ENCODE measurements at regions not wholly inside any gene's neighbourhood (a gene's known extent, or its start where the extent isn't known, plus 50 kb on each side); places are given as distances from the start of the nearest gene placed in this dataset.
"Not testable (repeated sequence)": the region's sequence is repeated elsewhere in the genome, so short reads cannot be mapped to it uniquely, and the experiment has no call there.

DNA sequence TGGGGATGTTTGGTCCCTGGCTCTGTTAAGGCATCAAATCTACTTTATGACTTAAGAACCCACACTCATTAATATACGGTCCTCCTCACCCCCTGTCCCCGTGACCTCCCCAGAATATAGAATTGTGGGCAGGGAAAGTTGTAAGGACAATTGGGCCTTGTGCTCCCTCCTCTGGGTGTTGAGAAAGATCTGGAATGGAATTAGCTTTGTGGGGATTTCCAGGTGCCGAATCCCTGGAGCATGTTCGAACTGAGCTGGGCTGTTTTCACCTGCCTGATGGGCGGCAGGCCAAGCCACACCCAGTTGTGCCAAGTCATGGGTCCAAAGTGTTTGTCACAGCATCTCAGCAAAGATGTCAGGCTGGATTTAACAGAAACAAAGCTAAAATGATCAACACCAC lies 349.3 kb upstream of the KLF3 start:
- DNase-seq, result no peak

DNA sequence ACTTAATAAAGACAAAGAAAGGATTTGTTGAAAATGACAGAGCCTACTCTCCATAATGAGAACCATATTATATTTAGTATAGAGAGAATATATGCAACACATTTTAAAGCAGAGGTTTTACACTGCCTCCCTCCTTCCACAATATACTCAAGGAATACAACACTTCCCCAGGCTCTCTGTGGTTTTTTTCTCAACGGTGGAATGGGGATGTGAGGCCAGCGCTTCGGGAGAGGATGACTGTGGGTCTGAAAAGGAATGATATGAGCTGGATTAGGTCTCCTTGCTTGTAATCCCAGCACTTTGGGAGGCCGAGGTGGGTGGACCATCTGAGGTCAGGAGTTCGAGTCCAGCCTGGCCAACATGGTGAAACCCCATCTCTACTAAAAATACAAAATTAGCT lies 348.7 kb upstream of the KLF3 start:
- no peak for DNase-seq

DNA sequence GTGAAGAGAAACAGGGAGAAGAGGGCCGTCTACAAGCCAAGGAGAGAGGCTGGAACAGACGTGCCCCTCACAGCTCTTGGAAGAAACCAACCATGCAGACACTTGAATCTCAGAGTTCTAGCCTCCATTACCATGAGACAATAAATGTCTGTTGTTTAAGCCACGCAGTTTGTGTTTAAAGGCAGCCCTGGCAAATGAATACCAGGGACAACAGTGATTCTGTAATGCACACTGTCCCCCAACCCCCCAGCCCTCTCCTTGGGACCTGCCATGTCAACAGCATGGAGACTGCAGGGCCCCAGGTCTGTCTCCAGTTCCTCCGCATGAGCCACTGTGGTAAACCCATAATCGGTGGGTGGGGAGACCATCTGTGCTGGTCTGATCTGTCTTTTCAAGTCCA lies 348.0 kb upstream of the KLF3 start:
- no peak for DNase-seq

DNA sequence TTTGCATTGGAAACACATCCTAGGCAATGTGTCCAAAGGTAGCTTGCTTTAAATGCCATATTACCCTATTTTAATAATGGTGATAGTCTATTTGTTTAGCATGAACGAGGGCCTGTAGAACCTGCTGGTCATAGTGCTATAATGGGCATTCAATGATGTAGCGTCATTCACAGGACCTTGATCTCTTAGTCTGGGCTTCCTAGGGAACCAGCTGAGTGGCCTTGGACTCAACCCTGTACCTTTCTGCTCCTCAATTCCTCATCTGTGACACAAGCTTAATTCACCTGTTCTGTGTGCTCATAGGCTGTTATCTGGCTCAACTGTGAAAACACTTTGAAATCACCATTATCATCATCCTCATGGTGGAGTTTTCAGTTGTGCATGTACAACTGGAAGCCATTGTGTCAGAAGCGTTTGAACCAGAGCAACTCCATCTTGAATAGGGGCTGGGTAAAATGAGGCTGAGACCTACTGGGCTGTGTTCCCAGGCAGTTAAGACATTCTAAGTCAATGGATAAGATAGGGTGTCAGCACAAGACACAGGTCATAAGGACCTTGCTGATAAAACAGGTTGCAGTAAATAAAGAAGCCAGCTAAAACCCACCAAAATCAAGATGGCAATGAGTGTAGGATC lies 346.8 kb upstream of the KLF3 start:
- DNase-seq, result no peak

DNA sequence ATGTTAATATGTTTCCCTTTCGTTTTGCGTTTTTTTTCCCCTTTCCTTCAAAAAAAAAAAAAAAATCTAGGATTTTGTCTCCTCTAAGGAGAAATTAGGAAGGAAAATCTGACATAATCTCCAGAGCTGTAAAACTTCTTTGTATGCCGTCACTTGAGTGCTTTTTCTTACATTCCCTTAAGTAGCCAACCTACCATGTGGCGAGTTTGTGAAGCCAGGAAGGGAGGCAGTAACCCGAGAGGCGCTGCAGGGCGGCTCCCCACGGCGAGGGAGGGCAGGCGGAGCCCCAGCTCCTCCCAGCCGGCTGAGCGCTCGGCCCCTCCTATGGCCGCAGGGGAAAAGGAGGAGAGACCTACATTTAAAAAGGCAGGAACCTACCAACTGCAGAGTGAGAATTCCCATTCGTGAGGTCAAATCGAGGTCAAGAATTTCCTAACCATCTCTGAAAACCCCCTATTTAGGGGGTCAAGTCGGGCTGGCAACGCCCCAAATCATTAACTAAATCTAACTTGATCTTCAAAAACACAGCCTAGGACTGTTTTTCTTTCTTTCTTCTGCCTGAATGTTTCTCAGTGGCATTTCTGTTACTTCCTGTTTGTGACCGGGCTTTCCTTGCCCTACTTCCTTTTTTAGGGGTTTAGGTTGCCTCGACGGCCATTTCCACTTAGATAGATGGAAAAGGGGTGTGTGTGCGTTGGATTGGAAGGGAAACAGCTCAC lies 345.1 kb upstream of the KLF3 start:
- DNase-seq, result peak; percentile 93

DNA sequence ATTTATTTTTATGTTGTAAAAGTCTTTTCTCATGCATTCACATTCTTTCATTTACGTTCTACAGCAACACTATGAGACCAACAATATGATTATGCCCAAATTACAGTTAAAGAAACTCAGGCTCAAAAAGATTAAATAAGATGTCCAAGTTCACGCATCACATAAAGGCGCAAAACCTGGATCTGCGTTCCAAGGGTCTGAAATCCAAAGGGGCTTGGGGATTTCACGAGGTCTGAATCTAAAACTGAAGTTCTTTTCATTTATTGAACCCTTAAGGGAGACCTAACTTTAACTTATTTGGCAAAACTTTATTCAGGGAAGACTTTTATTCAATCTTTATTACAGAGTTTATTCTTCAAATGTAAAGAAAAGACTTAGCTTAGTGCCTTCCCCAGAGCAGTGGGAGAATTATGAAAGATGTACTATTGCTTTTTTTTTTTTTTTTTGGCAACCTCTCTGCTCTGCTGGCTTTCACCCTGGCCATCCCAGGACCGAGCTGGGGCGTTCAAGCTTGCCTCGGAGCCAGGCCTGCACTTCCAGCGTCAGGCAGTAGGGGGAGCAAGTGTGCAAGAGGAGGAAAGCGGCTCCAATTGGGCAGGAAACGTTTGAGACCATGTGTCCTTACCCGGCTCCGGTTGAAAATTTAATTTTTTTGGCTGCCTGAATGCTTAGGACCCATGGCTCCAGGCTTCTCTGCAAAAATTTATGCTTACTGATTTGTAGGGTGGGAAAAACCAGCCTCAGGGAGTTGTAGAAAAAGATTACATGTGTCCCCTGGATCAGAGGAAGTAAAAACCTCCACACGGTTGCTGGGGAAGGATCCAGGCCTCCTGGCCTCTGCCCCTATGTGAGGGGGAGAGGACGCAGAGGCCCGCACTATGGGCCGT lies 344.3 kb upstream of the KLF3 start:
- peak; percentile 87 for DNase-seq

DNA sequence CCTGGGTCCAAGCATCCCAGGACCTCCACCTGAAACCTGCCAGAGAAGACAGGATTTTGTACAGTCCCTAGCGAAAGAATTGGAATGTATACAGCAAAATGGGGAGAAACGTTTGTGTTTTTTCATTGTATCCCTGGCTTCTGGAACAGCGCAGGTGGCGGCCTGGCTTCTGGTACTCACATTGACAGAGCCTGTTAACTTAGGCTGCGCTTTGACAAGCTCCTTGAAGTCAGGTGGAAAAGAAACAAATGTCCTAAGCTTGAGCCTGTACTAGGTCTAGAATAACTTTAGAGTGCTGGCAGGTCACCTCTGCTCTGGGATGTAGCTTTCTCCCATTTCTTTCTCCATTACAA lies 343.7 kb upstream of the KLF3 start:
- no peak for DNase-seq

DNA sequence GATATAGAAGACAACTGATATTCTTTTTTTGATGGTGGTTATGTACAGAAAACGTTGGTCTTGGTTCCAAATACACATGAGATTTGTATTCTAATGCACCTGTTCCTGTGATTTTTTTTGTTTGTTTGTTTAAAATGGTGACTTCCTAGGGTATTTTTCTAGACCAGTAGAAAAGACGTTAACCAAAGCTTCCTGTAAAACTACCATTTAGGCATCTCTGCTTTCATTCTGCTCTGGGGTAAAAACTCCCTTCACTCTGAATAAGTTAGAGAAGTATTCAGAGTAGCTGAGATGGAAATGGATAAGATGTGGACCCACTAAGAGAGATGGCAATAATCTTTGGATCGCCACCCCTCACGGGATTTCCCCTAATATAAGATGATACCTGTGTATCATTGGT lies 343.2 kb upstream of the KLF3 start:
- DNase-seq, result no peak

DNA sequence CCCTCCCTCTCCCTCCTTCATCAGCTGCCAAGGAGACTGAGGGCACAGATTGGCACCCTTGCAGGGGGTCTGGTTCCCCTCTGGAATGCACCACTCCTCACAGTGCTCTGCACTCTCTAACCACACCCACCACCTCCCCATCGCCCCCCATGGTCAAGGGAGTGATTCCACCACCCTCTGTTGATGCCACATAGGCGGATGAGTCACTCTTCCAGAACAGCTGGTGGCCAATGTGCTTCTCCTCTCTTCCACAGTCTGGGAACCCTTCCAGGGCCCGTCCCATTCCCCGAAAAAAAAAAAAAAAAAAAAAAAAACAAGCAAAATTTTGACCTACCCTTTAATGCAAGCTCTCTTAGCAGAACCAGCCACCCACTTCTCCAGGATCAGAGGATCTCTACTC lies 341.3 kb upstream of the KLF3 start:
- DNase-seq, result no peak

DNA sequence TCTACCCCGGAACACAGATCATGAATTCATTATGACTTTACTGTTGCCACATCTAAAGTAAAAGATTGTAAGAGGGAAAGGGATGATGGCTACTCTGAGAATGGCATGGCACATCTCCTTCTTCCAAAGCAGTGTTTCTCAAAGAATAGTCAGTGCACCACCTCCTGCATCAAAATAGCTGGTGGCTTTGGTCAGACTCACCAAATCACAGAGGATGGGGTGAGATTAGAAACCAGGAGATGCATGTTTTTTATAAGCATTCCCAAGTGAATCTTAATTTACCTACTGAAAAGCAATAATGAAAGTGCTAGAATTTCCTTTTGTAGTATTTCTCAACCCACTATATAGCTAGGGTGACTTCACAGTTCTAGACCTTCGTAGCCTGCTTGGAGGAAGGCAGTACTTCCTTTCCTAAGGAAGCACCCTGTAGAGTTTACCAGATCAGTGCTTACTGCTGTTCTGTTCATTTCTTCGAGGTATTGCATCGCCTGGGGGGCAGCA lies 340.8 kb upstream of the KLF3 start:
- peak; percentile 55 for DNase-seq

DNA sequence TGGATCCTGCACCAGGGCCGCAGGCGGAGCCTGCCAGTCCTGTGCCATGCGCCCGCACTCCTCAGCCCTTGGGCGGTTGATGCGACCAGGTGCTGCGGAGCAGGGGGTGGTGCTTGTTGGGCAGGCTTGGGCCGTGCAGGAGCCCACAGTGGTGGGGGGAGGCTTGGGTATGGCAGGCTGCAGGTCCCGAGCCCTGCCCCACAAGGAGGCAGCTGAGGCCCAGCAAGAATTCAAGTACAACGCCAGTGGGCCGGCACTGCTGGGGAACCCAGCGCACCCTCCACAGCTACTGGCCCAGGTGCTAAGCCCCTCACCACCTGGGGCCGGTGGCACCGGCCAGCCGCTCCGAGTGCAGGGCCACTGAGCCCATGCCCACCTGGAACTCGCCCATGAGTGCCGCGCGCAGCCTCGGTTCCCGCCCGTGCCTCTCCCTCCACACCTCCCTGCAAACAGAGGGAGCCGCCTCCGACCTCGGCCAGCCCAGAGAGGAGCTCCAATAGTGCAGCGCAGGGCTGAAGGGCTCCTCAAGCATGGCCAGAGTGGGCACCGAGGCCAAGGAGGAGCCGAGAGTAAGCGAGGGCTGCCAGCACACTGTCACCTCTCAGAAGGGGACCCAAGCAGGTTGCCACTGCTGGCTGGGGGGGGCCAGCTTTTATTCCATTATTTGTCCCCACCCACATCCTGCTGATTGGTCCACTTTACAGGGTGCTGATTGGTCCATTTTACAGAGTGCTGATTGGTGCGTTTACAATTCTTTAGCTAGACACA lies 339.0 kb upstream of the KLF3 start:
- DNase-seq, result no peak

DNA sequence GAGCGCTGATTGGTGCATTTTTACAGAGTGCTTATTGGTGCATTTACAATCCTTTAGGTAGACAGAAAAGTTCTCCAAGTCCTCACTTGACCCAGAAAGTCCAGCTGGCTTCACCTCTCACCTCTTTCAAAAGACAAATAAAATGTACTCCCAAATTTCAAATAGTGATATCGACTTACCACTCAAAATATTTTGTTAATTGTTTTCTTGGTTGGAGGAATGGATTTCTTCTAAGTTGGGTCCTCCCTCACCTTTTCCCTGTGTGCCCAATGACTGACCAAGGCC lies 338.4 kb upstream of the KLF3 start:
- no peak for DNase-seq

DNA sequence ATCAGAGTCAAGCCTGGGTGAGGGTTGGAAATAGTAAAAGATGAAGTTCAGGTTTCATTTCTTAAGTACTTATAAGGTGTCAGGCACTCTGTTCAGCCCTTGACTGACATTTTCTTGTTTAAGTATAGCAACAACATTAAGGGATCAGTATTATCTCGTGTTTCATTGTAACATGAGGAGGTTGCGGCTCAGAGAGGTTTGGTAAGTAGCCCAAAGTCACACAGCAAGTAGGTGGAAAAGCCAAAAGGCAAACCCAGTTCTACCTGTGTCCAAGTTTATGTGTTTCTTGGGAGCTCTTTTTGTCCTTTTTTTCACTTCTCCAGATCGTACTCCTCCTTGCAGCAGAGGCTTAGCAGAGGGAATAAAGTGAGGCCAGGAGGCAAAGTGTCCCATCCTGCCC lies 337.5 kb upstream of the KLF3 start:
- DNase-seq, result no peak

DNA sequence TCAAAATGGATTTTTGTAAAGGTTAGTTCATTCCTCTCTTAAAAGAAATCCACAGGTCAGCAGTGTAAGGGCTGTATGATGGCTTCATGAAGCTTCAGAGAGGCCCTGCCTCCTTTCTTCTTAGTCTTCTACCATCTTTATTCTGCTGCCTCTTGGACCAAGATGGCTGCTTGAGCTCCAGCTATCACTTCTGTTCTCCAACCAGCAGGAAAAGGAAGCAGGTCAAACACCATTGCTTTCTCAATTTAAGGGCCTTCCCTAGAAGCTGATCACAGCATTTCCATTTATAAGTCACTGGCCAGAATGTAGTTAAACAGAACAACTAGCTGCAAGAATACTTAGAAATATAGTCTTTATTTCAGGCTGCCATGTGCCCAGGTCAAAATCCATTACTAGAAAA lies 336.8 kb upstream of the KLF3 start:
- no peak for DNase-seq

DNA sequence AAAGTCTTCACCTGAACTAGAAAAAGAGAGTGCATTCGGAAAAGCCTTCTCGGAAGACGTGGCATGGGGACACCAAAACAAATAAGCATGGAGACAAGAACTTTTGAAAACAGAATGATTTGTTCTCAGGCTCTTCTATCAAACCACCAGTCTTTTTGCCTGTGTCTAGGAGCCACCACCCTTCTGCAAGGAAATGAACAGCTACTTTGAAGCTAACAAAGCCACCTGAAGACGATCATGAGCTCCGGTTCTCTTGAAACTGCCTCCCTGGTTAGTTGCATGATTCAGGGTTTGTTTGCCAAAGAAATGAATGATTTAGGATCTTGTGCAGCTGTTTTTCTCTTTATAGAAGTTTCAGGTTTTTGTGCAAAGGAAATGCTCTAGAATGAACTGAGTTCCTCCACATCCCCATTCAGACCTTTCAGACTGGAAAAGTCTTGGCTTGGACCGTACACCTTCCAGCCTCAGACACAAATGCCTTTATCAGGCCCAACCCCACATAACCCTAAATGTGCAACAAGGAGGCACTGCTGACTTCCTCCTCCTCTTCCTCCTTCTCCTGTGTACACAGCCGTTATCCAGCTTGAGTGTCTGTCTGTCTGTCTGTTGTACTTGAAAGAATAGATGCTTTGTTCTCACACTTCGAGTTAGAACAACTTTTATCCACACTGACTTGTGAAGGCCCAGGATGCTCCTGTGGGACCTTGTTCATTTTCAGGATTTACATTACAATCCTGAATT lies 334.8 kb upstream of the KLF3 start:
- peak; percentile 5 for DNase-seq

DNA sequence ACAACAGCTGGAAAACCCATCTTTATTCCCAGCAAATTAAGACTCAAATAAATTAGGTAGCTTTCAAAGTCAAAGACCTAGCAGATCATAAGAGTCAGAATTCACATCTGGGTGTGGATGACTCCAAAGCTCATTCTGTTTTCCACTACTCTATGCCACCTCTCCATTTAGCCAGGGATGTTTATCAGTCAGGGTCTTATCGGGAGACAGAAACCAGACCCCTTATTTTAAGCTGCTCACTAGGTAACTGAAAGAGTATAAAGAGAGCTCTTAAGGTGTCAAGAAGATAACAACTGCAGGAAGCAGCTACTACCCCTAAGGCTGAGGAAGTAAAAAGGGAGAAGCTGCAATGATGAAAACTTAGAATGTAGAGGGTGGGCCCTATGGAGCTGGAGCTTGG lies 333.7 kb upstream of the KLF3 start:
- peak; percentile 36 for DNase-seq

DNA sequence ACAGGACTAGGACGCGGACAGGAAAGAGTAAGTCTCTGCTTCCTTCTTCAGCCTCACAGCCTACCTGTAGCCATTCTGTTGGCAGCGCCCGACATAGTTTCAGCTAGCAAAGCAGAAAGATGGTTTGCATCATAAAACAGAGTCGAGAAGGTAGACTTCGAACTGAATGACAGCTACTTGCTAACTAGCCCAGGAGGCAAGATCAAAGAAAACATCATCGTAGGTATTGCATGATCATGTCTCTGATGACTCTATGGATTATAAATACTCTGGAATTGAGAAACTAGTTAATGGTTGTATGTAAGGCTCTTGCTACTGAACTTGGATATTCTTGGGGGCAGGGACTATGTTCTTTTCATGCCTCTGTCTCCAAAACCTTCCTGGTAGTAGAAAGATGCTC lies 333.1 kb upstream of the KLF3 start:
- no peak for DNase-seq

DNA sequence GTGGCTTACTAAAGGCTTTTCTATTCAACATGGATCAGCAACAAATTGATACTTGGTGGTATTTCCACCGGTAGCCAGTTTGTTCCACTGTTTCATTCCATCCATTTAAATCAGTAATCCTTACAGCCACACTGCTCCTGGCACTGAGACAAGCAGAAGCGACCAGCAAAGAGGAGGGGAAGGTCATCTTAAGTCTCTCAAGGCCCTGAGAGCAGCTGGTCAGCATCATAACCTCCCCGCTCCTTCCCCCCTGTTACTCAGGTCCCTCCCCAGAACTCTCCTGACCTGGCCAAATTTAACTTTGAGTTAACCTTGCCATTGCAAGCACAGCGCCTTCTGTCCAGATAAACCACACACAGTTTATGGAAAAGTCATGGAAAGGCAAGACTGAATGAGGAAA lies 331.3 kb upstream of the KLF3 start:
- DNase-seq, result no peak

DNA sequence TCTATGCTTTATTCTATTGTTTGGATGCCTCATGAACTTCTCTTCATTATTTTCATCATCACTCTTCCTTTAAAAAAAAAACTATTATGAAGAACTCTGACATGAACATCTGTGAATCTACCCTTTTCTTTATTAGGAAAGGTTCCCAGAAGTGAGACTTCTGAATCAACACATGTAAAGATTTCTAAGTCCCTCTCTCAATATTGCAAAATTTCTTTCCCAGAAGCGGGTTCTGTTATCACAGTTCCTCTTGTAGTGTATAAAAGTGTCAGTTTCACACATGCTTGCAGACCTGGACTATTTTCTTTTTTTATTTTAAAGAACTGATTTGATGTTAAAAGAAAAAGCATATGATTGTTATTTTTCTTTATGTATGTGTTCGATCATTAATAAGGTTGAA lies 330.8 kb upstream of the KLF3 start:
- peak; percentile 95 for DNase-seq

DNA sequence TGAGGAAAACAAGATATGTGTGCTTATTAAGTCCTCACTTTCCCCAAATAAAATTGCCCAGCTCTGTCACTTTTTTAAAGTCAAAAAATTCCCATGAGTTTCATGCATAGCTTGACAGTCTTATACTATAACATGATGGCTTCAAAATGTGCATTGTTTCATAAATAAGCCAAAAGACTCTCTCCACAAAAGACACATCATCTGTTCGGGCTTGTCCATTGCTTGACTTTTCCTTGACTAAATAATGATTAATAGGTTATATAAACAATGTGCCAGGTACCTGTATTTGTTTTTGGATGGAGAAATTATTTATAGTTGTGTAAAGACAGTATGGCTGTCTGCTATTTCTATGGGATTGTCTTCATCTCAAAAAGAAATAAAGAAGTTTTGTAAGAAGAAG lies 329.2 kb upstream of the KLF3 start:
- DNase-seq, result no peak

DNA sequence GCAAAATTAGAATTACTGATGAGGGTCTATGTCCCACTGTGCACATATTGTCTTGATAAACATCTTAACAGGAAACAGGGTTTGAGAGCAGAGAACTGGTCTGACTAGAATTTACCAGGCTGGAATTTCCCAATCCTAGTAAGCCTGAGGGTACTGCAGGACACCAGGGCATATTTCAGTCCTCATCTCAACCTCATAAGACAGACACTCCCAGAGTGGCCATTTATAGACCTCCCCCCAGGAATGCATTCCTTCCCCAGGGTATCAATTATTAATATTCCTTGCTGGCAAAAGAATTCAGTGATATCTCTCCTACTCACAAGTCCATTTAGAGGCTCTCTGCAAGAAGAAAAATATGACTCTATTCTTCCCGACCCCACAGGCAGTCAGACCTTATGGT lies 325.1 kb upstream of the KLF3 start:
- DNase-seq, result not testable (repeated sequence)

DNA sequence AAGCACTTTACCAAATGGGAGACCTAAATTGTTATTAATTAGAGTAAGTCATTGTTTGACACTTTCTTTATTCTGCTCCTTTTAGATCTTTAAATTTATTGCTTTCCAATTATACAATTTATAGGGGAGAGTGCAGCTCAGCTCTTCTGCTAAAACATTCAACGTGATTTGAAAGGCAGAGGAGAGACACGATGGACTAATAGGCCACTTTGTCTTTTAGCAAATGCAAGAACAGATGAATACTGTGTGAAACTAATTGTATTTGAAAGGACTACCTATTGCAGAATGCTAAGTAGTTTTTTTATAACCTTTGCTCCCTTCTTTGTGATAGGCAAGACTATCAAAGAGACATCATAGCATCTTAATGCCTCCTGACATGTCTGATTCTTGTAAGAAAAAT lies 320.4 kb upstream of the KLF3 start:
- DNase-seq, result no peak

DNA sequence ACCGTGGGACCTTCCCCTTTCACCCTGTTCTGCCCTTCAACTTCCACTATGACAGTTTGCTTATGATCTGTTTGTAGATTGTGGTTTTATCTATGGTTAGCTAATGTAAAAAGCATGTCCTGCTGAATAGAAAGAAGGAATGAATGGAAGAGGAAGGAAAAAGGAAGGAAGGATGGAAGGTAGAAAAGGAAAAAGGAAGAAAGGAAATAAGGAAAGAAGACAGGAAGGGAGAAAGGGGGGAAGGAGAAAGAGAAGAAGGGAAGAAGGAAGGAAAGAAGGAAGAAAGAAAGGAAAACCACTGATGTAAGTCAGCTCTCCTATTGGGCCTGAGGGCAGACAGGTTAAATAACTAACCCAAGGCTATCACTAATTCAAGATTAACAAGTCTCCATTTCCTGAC lies 319.1 kb upstream of the KLF3 start:
- no peak for DNase-seq
